Bronchial epithelial cell (primary cell): ENCODE measurements at regions not wholly inside any gene's neighbourhood (a gene's known extent, or its start where the extent isn't known, plus 50 kb on each side); places are given as distances from the start of the nearest gene placed in this dataset.

Source experiments
- DNase-seq: peaks from one replicate; pipeline ENCODE4 v3.0.0-alpha.2; 2010; ENCODE audit warnings: low read depth
- FAIRE-seq: peaks from 2 replicates; lab custom pipeline; 2011; peaks lifted over from hg19 to GRCh38; lab: Jason Lieb, UNC
- H3K27me3 ChIP-seq: 2 replicates; pipeline ENCODE4 v1.5.1; 2011; ENCODE audit warnings: low read length; ENCODE audit not compliant: control insufficient read depth, insufficient read depth
- H3K36me3 ChIP-seq: 2 replicates; pipeline ENCODE4 v1.5.1; 2011; ENCODE audit warnings: low read length; ENCODE audit not compliant: control insufficient read depth, insufficient read depth
- H3K4me3 ChIP-seq: 2 replicates; pipeline ENCODE4 v1.5.1; 2011; ENCODE audit warnings: mild to moderate bottlenecking, low read depth, low read length, control low read depth
- TF ChIP-seq, protein P1 (sequence below): IDR thresholded peaks from 2 replicates; pipeline ENCODE4 v1.5.1; 2011; ENCODE audit warnings: mild to moderate bottlenecking, moderate library complexity, low read length, control low read depth, inconsistent platforms; ENCODE audit not compliant: insufficient read depth, severe bottlenecking

DNA sequence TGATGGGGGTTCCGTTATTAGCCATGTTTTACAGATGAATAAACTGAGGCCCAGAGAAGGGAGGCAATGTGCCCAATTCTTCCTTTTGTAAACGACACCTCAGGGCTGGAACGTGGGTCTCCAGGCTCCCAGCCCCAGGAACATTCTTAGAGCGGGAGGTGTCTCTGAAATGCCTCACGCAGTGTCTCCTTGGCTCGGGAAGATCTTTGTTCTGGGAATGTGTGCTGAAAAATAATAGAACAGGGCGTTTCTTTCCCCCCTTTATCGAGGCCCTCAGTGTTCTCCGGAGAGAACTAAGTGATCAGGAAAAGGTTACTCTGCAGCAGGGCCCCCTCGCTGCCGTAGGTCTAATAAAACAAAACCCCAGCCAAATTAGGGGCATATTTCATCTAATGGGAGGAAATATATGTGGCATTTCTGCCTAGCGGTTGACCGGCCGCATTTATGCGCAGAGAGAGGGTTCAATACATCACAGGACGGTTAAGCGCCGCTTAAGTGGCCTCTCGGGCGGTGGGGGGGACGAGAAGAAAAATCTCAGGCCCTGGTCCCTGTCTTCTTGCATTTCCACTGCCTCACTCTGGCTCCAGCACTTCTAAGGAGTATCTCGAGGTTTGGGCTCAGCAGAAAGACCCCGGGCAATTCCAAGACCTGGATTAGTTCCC, 564.3 kb downstream of the MN1 start:
- Histone ChIP-seq H3K4me3 (no peak overlapping the region), H3K36me3 (no peaks in the 10 kb centered on the region), H3K27me3 (peaks cover 2% of the 10 kb centered on the region)
- DNase-seq (no peak), FAIRE-seq (peak; percentile 55)
- TF ChIP-seq, protein P1, sequence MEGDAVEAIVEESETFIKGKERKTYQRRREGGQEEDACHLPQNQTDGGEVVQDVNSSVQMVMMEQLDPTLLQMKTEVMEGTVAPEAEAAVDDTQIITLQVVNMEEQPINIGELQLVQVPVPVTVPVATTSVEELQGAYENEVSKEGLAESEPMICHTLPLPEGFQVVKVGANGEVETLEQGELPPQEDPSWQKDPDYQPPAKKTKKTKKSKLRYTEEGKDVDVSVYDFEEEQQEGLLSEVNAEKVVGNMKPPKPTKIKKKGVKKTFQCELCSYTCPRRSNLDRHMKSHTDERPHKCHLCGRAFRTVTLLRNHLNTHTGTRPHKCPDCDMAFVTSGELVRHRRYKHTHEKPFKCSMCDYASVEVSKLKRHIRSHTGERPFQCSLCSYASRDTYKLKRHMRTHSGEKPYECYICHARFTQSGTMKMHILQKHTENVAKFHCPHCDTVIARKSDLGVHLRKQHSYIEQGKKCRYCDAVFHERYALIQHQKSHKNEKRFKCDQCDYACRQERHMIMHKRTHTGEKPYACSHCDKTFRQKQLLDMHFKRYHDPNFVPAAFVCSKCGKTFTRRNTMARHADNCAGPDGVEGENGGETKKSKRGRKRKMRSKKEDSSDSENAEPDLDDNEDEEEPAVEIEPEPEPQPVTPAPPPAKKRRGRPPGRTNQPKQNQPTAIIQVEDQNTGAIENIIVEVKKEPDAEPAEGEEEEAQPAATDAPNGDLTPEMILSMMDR, result no peak

DNA sequence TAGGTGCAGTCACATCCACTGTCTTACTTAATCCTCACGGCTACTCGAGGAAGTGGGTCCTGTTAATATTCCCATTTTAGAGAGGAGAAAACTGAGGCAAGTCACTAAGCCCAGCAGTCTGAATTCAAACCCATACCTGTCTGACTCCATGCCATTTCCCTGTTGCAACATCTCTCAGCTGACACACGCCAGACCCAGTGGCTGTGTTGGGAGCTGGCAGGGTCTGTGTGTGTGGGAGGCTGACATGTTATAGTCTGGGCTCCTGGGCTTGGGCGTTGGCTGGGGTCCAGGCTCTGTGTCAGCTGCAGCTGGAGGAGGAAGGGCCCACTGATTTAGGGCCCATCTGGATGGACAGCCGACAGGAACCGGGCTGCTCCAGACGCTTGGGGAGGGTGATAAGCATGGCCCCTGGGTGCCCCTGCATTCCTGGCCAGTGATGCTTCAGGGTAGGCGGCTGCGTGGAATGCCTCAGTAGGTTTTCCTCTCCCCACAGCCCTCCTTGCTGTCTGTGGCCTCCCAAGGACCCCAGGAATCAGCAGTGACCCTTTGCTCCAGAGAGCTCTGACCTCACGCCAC, 562.5 kb downstream of the MN1 start:
- no peaks in the 10 kb centered on the region for H3K36me3 ChIP-seq
- FAIRE-seq, result no peak
- DNase-seq, result peak; percentile 95
- H3K27me3 ChIP-seq, result no peaks in the 10 kb centered on the region
- TF ChIP-seq, protein P1, result no peak
- H3K4me3 ChIP-seq, result no peak overlapping the region

DNA sequence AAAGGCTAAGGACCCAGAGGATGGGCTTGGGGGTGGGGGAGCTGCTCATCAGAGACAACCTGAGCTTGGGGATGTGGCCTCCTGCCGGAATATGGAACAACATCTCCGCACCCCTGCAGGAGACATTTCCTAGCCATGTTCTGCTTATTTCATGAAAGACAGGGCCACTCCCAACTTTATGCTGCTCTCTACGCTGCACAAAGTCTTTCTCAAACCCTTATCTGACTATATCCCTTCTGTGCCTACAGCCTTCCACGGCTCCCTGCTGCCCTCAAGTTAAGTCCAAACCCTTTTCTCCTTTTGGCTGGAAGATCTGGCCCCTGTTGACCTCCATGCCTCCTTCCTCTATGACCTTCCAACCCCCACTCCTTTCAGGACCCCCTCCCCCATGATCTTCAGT, 562.0 kb downstream of the MN1 start:
- Histone ChIP-seq H3K4me3 (no peak overlapping the region), H3K27me3 (no peaks in the 10 kb centered on the region), H3K36me3 (no peaks in the 10 kb centered on the region)
- DNase-seq (no peak), FAIRE-seq (no peak)
- TF ChIP-seq, protein P1, result no peak

DNA sequence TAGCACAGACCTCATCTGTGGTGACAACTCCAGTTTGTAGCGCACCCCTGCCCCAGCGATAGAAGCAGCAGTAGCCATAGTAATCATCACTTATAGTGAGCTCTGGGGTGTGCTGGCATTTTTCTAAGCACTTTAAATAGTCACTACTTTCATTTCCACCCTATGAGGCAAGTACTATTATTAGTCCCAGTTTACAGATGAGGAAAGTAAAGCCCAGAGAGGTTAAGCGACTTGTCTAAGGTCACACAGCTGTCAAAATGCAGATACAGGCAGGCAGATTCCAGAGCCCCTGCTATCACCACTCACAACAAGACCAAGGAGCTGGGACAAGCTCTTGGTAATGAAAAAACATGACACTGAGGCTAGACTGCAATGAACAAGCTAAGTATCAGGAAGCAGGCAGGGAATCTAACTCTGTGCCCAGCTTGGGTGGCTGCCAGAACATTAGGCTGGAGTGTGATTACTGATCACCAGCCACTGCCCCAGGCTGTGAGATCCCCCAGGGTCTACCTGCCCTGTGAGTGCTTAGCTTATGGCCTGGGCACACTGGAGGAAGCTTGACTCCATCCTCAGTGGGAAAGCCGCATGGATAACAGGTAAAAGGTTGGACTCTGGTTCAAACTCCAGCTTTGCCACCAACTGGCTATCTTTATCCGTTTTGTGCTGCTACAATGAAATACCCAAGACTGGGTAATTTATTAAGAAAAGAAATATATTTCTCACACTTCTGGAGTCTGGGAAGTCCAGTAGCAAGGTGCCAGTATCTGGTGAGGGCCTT, 561.1 kb downstream of the MN1 start:
- DNase-seq (no peak), FAIRE-seq (peak; percentile 79)
- TF ChIP-seq, protein P1, result no peak
- H3K4me3 ChIP-seq, result no peak overlapping the region
- H3K27me3 ChIP-seq, result no peaks in the 10 kb centered on the region
- no peaks in the 10 kb centered on the region for H3K36me3 ChIP-seq

DNA sequence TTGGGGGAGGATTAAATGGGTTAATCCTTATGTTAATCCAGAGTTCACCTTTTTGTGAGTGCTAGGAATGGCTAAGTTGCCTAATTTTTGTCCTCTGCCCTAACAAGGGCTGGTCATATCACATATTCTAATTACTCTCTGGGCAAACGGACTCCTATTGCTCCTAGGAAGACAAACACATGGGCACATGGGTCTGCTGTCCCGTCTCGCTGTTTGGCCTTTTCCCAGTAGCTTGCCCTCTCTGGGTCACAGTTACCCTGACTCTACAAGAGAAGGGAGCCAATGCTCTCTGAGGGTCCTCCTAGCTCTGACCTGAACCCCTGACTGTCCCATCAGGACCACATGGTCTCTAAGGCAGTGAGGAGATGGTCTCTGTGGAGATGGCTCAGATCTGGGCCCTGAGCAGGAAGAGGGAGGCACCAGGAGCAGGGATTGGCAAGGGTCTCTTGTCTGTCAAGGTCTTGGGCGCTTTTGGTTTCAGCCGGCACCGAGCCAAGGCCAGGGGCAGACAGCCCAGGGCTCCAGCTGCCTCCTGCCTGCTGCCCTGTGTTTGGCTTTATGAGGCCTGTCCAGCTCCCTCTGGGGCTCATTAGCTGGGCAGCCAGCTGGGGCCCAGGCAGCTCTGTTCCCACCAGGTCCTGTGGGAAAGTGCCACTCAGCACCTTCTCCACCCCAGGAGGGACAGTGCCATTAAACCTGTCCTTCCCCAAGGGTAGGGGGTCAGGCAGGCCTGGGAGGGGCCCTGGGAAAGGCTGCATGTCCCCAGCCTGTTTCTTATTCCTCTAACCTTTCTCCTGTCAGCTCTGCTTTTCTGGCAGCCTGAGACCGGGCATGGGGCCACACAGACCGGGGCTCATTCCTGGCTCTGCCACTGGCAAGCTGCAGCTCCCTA, 559.9 kb downstream of the MN1 start:
- no peaks in the 10 kb centered on the region for H3K27me3 ChIP-seq
- TF ChIP-seq, protein P1, result no peak
- no peak for FAIRE-seq
- no peak for DNase-seq
- no peak overlapping the region for H3K4me3 ChIP-seq
- no peaks in the 10 kb centered on the region for H3K36me3 ChIP-seq
